NCI-H82 (cell line): ENCODE measurements at regions not wholly inside any gene's neighbourhood (a gene's known extent, or its start where the extent isn't known, plus 50 kb on each side); places are given as distances from the start of the nearest gene placed in this dataset.

Experiments
- DNase-seq: peaks from one replicate; lab custom pipeline; 2025; lab: John Stamatoyannopoulos, UW

DNA sequence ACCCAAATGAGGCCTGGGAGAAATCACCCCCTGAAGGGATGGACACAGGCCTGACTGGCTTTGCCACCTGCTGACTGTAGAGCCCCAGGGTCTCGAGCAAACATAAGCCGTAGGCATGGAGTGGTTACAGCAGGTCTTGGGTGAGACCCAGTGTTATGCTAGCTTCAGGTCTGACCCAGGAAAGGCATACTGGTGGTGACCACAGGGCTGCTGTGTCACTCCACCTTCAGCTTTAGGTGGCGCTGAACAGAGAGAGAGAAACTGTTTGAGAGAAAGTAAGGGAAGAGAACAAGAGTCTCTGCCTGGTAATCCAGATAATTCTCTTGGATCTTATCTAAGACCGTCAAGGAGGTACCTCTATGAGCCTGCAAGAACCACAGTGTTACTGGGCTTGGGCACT is 1544.2 kb upstream of the TMEFF2 start:
- no peak for DNase-seq

DNA sequence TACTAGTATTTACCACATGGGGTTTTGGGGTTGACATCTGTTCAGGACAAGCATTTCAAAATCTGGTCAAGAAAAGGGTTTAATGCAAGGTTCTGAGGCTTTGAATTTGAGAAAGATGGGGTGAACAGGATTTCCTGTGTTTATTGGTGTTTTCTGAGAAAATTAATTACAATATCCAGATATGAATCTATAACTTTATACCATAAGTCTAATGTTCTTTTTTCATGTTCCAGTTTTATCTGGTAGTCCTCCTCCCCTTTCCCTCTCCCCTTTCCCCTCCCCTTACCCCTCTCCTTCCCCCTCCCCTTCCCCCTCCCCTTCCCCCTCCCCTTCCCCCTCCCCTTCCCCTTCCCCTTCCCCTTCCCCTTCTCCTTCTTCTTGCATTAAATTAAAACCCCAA is 1518.2 kb upstream of the TMEFF2 start:
- DNase-seq: no peak

DNA sequence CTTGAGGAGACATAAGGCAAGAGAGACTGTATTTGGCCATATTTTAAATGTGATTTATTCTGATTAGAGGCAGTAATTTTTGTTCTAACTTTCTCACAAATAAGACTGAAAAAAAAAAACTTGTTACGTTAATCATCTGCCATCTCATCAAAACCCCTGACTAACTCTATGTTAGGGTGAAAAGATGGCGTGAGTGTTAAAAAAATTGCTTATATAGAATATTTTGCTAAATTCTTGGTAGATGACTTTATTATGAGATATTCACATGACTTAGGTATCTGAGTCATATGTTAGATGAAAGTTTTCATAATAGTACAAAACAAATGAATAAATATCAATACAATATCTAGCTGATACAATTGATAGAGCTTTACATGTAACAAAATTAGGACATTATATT is 1508.7 kb upstream of the TMEFF2 start:
- no peak for DNase-seq

GRCh38 chr2:193701484-193701883 is 1506.8 kb upstream of the TMEFF2 start:
- DNase-seq: no peak

GRCh38 chr2:193695367-193695766 is 1500.6 kb upstream of the TMEFF2 start:
- DNase-seq: peak; percentile 64

- DNase-seq: peak; percentile 8
Measured at GRCh38 chr2:193693758-193694157, 1499.0 kb upstream of the TMEFF2 start.

DNA sequence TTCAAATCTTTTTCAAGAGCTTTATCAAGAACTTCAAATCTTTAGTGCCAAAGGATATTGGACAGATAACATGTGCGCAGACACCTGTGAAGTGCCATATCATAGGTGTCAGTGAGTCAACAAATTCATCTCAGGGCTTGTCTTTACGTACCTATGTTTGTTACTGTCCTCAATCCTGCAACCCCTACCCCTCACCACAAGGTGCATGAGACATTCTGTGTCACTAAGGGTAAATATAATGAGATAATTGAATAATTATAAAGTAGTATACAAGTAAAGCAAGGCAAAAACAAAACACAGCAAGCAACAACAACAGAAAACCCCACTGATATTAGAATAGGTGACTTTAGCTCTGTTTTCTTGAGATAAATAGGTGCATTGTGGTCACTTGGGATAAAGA is 1495.8 kb upstream of the TMEFF2 start:
- no peak for DNase-seq

DNA sequence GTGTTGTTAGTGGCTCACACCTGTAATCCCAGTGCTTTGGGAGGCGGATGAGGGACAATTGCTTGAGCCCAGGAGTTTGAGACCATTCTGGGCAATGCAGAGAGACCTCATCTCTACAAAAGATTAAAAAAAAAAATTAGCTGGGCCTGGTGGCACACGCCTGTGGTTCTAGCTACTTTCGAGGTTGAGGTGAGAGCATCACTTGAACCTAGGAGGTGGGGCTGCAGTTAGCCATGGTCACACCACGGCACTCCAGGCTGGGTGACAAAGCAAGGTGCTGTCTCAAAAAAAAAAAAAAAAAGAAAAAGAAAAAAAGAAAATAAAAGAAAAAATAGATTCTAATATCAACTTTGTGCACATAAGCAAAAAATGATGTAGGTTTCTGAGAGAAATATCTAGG is 1492.5 kb upstream of the TMEFF2 start:
- no peak for DNase-seq

DNA sequence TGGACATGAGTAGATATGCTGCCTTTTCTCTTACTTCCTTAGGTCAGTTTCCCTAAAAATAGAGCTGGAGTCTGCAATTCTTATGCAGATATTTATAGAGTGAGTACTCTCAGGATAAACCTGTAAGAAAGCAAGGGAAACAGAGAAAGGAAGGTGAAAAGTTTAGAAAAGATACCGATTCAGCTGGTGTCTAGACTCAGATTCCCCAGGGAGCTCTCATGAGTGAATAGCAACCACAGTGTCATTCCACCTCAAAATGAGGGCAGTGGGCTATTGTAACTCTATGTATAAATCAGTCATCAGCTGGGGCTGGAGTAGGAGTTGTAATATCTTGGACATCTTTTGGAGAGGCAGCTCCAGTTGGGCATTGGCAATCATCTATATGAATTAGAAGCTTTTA is 1485.1 kb upstream of the TMEFF2 start:
- DNase-seq: peak; percentile 27

GRCh38 chr2:193670478-193670877 is 1475.7 kb upstream of the TMEFF2 start:
- DNase-seq: no peak

DNA sequence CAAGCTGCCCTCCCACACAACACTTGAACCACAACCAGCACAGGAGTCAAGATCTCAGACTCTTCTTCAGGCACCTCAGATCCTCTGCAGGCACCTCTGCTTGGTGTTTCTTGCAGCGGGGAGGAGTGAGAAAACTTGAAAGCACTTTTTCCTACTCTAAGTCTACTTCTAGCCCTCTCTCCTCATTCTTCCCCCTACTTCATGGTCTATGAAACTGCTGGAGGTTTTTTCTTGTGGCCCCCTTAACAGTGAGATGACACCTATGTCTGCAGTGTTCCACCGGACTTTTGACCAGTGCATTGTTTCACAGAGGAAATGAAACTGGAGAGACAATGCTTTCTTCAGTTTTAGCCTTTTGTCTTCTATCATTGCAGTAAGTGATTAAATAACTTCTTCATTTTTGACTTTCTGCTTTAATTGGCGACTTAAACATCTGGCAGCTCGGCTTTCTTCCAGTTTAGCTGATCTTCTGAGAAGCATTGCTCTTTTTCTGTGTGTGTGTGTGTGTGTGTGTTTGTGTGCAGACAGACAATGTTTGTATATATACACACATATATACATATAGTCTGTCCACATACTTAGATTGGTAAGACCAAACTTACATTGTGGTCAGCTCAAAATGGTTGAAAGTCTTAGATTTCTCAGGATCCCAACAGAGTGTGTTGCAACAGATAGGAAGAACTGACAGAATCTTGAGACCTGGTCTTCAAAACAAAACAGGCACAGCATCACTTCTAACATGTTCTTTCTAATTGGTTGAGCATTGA is 1474.0 kb upstream of the TMEFF2 start:
- no peak for DNase-seq

DNA sequence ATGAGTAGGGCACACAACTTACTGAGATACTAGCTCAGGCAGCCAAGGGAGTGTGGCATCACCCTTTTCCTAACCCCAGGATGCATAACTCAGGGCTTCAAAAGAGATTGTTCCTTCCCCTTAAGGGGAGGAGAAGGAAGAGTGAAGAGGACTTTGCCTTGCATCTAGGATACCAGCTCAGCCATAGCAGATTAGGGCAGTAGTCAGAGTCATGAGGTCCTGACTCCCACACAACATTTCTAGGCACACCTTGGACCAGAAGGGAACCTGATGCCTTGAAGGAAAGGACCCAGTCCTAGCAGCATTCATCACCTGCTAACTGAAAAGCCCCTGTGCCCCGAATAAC is 1433.2 kb upstream of the TMEFF2 start:
- no peak for DNase-seq

GRCh38 chr2:193627187-193627926 is 1432.6 kb upstream of the TMEFF2 start:
- DNase-seq: no peak

- no peak for DNase-seq
Measured at GRCh38 chr2:193608451-193608850, 1413.7 kb upstream of the TMEFF2 start.

DNA sequence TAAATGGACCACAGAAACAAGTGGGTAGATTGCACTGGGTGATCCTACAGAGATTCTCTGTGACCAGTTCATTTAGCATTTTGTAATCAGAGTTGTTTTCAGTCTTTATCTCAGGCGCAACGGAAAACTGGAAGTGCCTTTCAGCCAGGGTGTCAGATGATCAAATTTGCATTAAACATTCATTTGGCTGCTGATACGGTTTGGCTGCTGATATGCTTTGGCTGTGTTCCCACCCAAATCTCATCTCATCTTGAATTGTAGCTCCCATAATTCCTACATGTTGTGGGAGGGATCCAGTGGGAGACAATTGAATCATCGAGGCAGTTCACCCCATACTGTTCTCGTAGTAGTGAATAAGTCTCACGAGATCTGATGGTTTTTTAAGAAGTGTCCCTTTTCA is 1396.1 kb upstream of the TMEFF2 start:
- no peak for DNase-seq

- DNase-seq: peak; percentile 72
Measured at GRCh38 chr2:193584522-193584938, 1389.8 kb upstream of the TMEFF2 start.

DNA sequence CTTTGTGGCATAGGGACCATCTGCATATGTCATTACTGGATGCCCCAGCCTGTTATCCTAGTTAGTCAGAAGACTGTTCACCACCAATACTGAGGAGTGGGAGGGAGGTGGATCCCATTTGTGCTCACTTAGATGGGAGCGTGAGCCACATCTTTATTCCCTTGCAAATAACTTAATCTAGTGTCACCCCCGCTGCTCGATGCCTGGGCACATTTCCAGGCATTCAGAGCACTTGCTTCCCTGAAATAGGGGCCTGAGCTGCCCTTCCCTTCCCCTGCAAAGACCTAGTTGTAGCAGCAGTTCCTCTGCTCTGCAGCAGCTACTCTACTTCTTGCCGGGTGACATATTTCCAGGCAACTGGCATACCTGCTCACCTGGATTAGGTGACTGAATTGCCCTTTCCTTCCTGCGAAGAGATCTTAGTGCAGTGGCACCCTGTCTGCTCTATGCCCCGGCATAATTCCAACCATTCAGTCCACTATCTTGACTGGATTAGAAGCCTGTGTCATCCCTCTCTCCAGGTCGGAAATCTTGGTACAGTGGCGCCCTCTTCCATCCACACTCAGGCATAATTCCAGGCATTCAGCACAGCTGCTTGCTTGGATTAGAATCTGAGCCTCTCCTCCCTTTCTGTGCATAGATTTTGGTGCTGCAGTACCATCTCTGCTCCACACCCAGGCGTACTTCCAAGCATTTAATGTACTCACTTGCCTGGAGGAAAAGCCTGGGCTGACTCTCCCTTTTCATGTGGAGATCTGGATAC is 1389.1 kb upstream of the TMEFF2 start:
- DNase-seq: peak; percentile 77

DNA sequence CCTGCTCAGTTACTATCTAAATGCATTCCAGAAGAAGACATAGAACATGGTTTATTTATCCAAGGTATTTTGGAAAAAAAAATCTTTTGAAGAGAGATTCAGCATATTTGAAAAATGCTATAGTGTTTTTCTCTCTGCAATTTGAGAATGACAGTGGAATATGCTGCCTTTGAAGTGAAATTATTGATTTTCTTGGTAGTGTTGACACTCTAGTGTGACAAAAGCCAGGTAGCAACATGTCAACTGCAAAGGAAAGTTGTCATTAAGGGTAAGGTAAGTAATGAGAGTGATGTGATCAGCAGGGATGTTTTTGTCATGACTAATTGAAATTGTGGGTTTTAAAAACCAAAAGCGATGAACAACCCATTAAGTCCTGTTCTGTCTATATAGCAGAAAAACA is 1387.1 kb upstream of the TMEFF2 start:
- no peak for DNase-seq

DNA sequence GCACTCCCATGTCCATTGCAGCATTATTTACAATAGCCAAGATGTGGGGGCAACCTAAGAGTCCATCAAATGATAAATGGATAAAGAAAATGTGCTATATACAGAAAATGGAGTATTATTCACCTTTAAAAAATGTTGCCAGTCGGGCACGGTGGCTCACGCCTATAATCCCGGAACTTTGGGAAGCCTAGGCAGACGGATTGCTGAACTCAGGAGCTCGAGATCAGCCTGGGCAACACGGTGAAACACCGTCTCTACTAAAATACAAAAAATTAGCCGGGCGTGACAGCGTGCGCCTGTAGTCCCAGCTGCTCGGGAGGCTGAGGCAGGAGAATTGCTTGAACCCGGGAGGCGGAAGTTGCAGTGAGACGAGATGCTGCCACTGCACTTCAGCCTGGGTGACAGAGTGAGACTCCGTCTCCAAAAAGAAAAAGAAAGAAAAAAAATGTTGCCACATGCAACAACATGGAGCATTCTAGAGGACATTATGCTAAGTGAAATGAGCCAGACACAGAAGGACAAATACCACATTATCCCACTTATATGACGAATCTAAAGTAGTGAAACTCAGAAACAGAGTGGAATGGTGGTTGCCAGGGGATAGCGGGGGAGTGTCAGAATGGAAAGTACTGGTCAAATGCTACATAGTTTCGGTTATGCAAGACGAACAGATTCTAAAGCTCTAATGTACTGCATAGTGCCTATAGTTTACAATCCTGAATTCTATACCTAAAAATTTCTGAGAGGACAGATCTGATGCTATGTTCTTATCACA is 1385.6 kb upstream of the TMEFF2 start:
- no peak for DNase-seq

- DNase-seq: no peak
Measured at GRCh38 chr2:193566886-193567285, 1372.2 kb upstream of the TMEFF2 start.

DNA sequence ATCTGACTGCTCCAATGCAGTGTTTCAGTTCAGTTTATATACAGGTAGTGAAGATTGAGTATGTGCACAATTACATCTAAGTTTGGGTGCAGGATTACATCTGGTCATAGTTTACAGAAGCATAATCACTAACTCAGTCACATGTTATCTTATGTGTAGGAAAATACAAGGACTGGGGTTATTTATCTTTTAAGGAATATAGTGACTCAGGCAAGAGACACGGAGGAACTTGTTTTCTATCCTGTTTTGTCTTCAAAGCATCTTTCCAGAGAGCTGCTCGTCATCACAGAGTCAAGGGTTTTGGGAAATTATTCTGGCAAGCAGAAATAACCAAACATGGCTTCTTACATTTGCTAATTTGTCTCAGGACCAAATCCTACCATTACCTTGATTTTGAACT is 1371.5 kb upstream of the TMEFF2 start:
- DNase-seq: no peak

- DNase-seq: no peak
Measured at GRCh38 chr2:193562031-193562430, 1367.3 kb upstream of the TMEFF2 start.
